Endothelial cell of umbilical vein (primary cell): ENCODE measurements at regions not wholly inside any gene's neighbourhood (a gene's known extent, or its start where the extent isn't known, plus 50 kb on each side); places are given as distances from the start of the nearest gene placed in this dataset.

Source experiments
- BruUV-seq: library from RNA; stranded (reverse); fragments of 400-500 nt; replicated peaks from 2 replicates; lab custom pipeline; 2021; lab: Mats Ljungman, UMichigan
- CTCF ChIA-PET: fragments of 300-600, 350-600 bp; sonication (Branson Sonifier 250); formaldehyde crosslinking; loops from one replicate; lab custom pipeline; 2021; ENCODE audit warnings: antibody characterized with exemption, inconsistent platforms; lab: Charles Lee
- POLR2A ChIA-PET: fragments of 300-600, 350-600 bp; sonication (Branson Sonifier 250); formaldehyde crosslinking; loops from one replicate; lab custom pipeline; 2021; ENCODE audit warnings: antibody characterized with exemption, inconsistent platforms; lab: Charles Lee
- DNase-seq: peaks from one replicate; pipeline ENCODE4 v3.0.0-alpha.2; 2011; ENCODE audit warnings: low read depth, low spot score
- FAIRE-seq: peaks from 2 replicates; lab custom pipeline; 2011; peaks lifted over from hg19 to GRCh38; lab: Jason Lieb, UNC
- H2AFZ ChIP-seq: 2 replicates; pipeline ENCODE4 v1.6.0; 2012; ENCODE audit warnings: low read depth, low read length, control low read depth, inconsistent platforms
- H3K27ac ChIP-seq: 2 replicates; pipeline ENCODE4 v1.5.1; 2011; ENCODE audit warnings: low read depth, mild to moderate bottlenecking, control low read depth, low read length, moderate library complexity; ENCODE audit not compliant: insufficient read depth
- H3K27me3 ChIP-seq, 2 experiments: 2 replicates each; pipeline versions ENCODE4 v1.6.0 to v1.6.1; 2011; ENCODE audit warnings: low read length in 2 of 2, mixed read lengths in 1 of 2; ENCODE audit not compliant: control insufficient read depth in 2 of 2, insufficient read depth in 2 of 2
- H3K36me3 ChIP-seq, 2 experiments: 2 replicates in 1 of 2; 3 replicates in 1 of 2; pipeline ENCODE4 v1.5.1; 2011; ENCODE audit warnings: low read length in 2 of 2, mild to moderate bottlenecking in 1 of 2, moderate library complexity in 1 of 2; ENCODE audit not compliant: control insufficient read depth in 2 of 2, insufficient read depth in 2 of 2; ENCODE audit errors: extremely low read depth in 1 of 2
- H3K4me1 ChIP-seq: 3 replicates; pipeline ENCODE4 v1.5.1; 2011; ENCODE audit warnings: mild to moderate bottlenecking, low read length; ENCODE audit not compliant: control insufficient read depth, insufficient read depth; ENCODE audit errors: extremely low read depth
- H3K4me2 ChIP-seq: 2 replicates; pipeline ENCODE4 v1.6.1; 2011; ENCODE audit warnings: low read length, control low read depth, mixed read lengths; ENCODE audit not compliant: insufficient read depth
- H3K4me3 ChIP-seq, 3 experiments: fragments of 200-600 bp in 1 of 3; sonication (generic), shearing (Covaris generic) in 1 of 3; replicated peaks in 1 of 3; 2 replicates each; pipeline ENCODE4 v1.5.1; 2011 to 2016; ENCODE audit warnings: control low read depth in 3 of 3, low read length in 3 of 3, mild to moderate bottlenecking in 2 of 3, inconsistent platforms in 1 of 3, low read depth in 1 of 3, moderate library complexity in 1 of 3; ENCODE audit not compliant: insufficient read depth in 1 of 3
- H3K79me2 ChIP-seq: 2 replicates; pipeline ENCODE4 v1.6.0; 2012; ENCODE audit warnings: low read length, inconsistent platforms; ENCODE audit not compliant: control insufficient read depth, insufficient read depth
- H3K9ac ChIP-seq: replicated peaks from 2 replicates; pipeline ENCODE3; 2011; ENCODE audit warnings: low read length, control low read depth; ENCODE audit not compliant: insufficient read depth; ENCODE audit errors: extremely low read depth
- H3K9me1 ChIP-seq: replicated peaks from 3 replicates; pipeline ENCODE4 v1.6.0; 2011; ENCODE audit warnings: mild to moderate bottlenecking, low read length; ENCODE audit not compliant: control insufficient read depth, insufficient read depth; ENCODE audit errors: extremely low read depth
- H3K9me3 ChIP-seq: replicated peaks from 2 replicates; pipeline ENCODE4 v1.5.1; 2012; ENCODE audit warnings: low read length, inconsistent platforms; ENCODE audit not compliant: control insufficient read depth, insufficient read depth
- H4K20me1 ChIP-seq: replicated peaks from 2 replicates; pipeline ENCODE3; 2011; ENCODE audit warnings: mild to moderate bottlenecking, low read length; ENCODE audit not compliant: control insufficient read depth, insufficient read depth; ENCODE audit errors: extremely low read depth
- EZH2 ChIP-seq: IDR thresholded peaks from 2 replicates; pipeline ENCODE4 v1.6.1; 2012; ENCODE audit warnings: borderline replicate concordance, low read depth, mild to moderate bottlenecking, moderate library complexity, low read length, inconsistent platforms; ENCODE audit not compliant: severe bottlenecking
- FOS ChIP-seq: IDR thresholded peaks from 2 replicates; pipeline ENCODE4 v1.6.1; 2011; ENCODE audit warnings: mild to moderate bottlenecking, low read length, moderate library complexity, borderline replicate concordance; ENCODE audit not compliant: insufficient read depth
- GATA2 ChIP-seq: IDR thresholded peaks from 2 replicates; pipeline ENCODE4 v1.7.0; 2011; ENCODE audit warnings: low read depth, mild to moderate bottlenecking, moderate library complexity, mixed read lengths, low read length; ENCODE audit not compliant: insufficient read length, insufficient read depth
- JUN ChIP-seq: IDR thresholded peaks from 2 replicates; pipeline ENCODE4 v1.6.1; 2011; ENCODE audit warnings: borderline replicate concordance, low read depth; ENCODE audit not compliant: insufficient read length, insufficient read depth
- MYC ChIP-seq: IDR thresholded peaks from one replicate; pipeline ENCODE4 v1.6.1; 2011; ENCODE audit warnings: mild to moderate bottlenecking, low read depth, low read length
- POLR2A ChIP-seq: IDR thresholded peaks from 2 replicates; pipeline ENCODE4 v1.6.1; 2012; ENCODE audit warnings: low read depth, mild to moderate bottlenecking, control low read depth, low read length
- POLR2AphosphoS5 ChIP-seq: IDR thresholded peaks from 2 replicates; pipeline ENCODE4 v1.6.1; 2012; ENCODE audit warnings: low read depth, mild to moderate bottlenecking, control low read depth, low read length, moderate library complexity; ENCODE audit not compliant: insufficient read depth
- dilution Hi-C: fragments of 300-500 bp; cut with MboI; formaldehyde crosslinking; loops from one replicate; pipeline ENCODE4 v1.15.0; 2019; ENCODE audit warnings: low sequenced_read_pairs; ENCODE audit not compliant: extremely low pct_ligation_motif_present
- intact Hi-C: fragments of 100-400 bp; cut with micrococcal nuclease; formaldehyde crosslinking; loops from one replicate; pipeline ENCODE4 v1.10.0; 2022
- TF ChIP-seq, protein P1 (sequence below): IDR thresholded peaks from 2 replicates; pipeline ENCODE4 v1.6.1; 2011; ENCODE audit not compliant: insufficient read depth, insufficient read length
- TF ChIP-seq, protein P2 (sequence below), 2 donors: IDR thresholded peaks; 1 replicate in 1 of 2; 2 replicates in 1 of 2; pipeline ENCODE4 v1.5.1; 2011; ENCODE audit warnings: low read length in 2 of 2, mild to moderate bottlenecking in 2 of 2, moderate library complexity in 2 of 2, control low read depth in 1 of 2, inconsistent platforms in 1 of 2, low read depth in 1 of 2; ENCODE audit not compliant: insufficient read depth in 1 of 2; ENCODE audit errors: extremely low read depth in 1 of 2

DNA sequence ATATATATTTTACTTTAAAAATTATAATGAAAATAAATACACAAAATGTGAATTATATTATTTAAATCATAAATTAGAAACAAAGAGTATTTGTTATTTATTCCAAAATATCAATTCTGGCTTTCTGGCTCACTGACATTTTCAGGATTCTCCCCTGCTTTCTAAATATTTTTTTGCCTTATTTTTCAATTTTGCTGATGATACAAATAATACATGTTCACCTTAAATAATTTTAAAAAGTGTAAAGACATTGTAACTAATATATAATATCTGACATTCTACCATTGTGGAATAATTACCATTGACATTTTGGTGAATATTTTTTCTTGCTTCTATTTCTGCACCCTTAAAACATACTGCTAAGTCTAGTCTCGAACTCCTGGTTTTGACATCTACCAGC is 325.9 kb upstream of the CBLB start:
- Histone ChIP-seq H3K79me2 (no peaks in the 10 kb centered on the region), H3K27me3 (no peaks in the 10 kb centered on the region), H3K4me1 (no peaks in the 10 kb centered on the region), H3K9ac (no peak overlapping the region), H3K9me3 (no peaks in the 10 kb centered on the region), H3K4me2 (no peak overlapping the region), H3K4me3 (no peak overlapping the region), H4K20me1 (no peaks in the 10 kb centered on the region), H2AFZ (no peak overlapping the region), H3K27ac (no peak overlapping the region), H3K36me3 (no peaks in the 10 kb centered on the region), H3K9me1 (no peaks in the 10 kb centered on the region)
- ChIA-PET CTCF (no interaction called here), POLR2A (no interaction called here)
- TF ChIP-seq, protein P1, sequence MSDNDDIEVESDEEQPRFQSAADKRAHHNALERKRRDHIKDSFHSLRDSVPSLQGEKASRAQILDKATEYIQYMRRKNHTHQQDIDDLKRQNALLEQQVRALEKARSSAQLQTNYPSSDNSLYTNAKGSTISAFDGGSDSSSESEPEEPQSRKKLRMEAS = no peak
- TF ChIP-seq POLR2A (no peak), EZH2 (no peak), GATA2 (no peak), POLR2AphosphoS5 (no peak), JUN (no peak), MYC (no peak), FOS (no peak)
- TF ChIP-seq, protein P2, sequence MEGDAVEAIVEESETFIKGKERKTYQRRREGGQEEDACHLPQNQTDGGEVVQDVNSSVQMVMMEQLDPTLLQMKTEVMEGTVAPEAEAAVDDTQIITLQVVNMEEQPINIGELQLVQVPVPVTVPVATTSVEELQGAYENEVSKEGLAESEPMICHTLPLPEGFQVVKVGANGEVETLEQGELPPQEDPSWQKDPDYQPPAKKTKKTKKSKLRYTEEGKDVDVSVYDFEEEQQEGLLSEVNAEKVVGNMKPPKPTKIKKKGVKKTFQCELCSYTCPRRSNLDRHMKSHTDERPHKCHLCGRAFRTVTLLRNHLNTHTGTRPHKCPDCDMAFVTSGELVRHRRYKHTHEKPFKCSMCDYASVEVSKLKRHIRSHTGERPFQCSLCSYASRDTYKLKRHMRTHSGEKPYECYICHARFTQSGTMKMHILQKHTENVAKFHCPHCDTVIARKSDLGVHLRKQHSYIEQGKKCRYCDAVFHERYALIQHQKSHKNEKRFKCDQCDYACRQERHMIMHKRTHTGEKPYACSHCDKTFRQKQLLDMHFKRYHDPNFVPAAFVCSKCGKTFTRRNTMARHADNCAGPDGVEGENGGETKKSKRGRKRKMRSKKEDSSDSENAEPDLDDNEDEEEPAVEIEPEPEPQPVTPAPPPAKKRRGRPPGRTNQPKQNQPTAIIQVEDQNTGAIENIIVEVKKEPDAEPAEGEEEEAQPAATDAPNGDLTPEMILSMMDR (IDR thresholded peaks at IDR 0.05; ENCODE audit: extremely low read depth in 1 of 2, insufficient read depth in 1 of 2, low read depth in 1 of 2, low read length in 2 of 2) = no peak
- BruUV-seq = no TSS peak
- intact Hi-C loops = no loop called here
- DNase-seq = no peak
- dilution Hi-C loops = no loop called here
- FAIRE-seq = no peak
